Heart right ventricle (tissue), 16 donors: ENCODE measurements at regions not wholly inside any gene's neighbourhood (a gene's known extent, or its start where the extent isn't known, plus 50 kb on each side); places are given as distances from the start of the nearest gene placed in this dataset.

Source experiments
- ATAC-seq, 8 donors: fragments of 200-7000 bp; cut with Tn5 transposase; one replicate each; pipeline ENCODE4 v1.9.1; 2020; ENCODE audit warnings: mild to moderate bottlenecking in 8 of 8, moderate library complexity in 8 of 8, moderate number of reproducible peaks in 1 of 8
- DNase-seq, 2 donors: peaks; one replicate each; pipeline ENCODE4 v3.0.0-alpha.2; 2020
- H3K27ac ChIP-seq, 10 donors: fragments of 200-600 bp; sonication (generic) in 2 of 10; one replicate each; pipeline versions ENCODE4 v1.5.0 to v1.8.0; 2020 to 2022; ENCODE audit warnings: mild to moderate bottlenecking in 3 of 10
- H3K27me3 ChIP-seq, 7 donors: fragments of 200-600 bp; one replicate each; pipeline ENCODE4 v1.8.0; 2021 to 2022; ENCODE audit warnings: mild to moderate bottlenecking in 2 of 7
- H3K36me3 ChIP-seq, 9 donors: fragments of 200-600 bp; sonication (generic) in 1 of 9; one replicate each; pipeline versions ENCODE4 v1.5.0 to v1.8.0; 2020 to 2022; ENCODE audit warnings: mild to moderate bottlenecking in 2 of 9
- H3K4me1 ChIP-seq, 9 donors: fragments of 200-600 bp; sonication (generic) in 1 of 9; one replicate each; pipeline versions ENCODE4 v1.5.0 to v1.8.0; 2020 to 2022; ENCODE audit warnings: mild to moderate bottlenecking in 4 of 9
- H3K4me3 ChIP-seq, 10 donors: fragments of 200-600 bp; sonication (generic) in 2 of 10; one replicate each; pipeline versions ENCODE4 v1.5.0 to v1.8.0; 2020 to 2022; ENCODE audit warnings: mild to moderate bottlenecking in 7 of 10, moderate library complexity in 2 of 10
- H3K9me3 ChIP-seq, 11 donors: fragments of 200-600 bp in 10 of 11; sonication (generic) in 2 of 11; one replicate each; pipeline versions ENCODE4 v1.5.0 to v1.8.0; 2013 to 2022; ENCODE audit warnings: mild to moderate bottlenecking in 2 of 11, control low read depth in 1 of 11, moderate library complexity in 1 of 11
- CTCF ChIP-seq, 9 donors: fragments of 200-600 bp; sonication (generic) in 2 of 9; IDR thresholded peaks; one replicate each; pipeline versions ENCODE4 v1.5.0 to v1.8.0; 2021 to 2022; ENCODE audit warnings: antibody characterized with exemption in 9 of 9, mild to moderate bottlenecking in 5 of 9, moderate library complexity in 1 of 9
- WGBS, 2 donors: extraction: QIAGEN DNeasy Blood & Tissue Kit; methylation state at CpG; one replicate each; pipeline ENCODE4 v1.1.7; 2013; ENCODE audit warnings: inconsistent platforms in 1 of 2; 5-methylcytosine and 5-hydroxymethylcytosine counted together
- intact Hi-C, 10 donors: fragments of 100-400 bp; cut with DNase I; formaldehyde crosslinking; loops; one replicate each; pipeline versions ENCODE4 v1.11.1 to v1.14.2; 2022
- donor health status: Arrhythmogenic right ventricular cardiomyopathy.
- donor health status: ischemic (EF 13 %, LVEDD 7.1; RV severe dilation, severe dysfunction).
- donor health status: healthy with polysubstance abuse.
- donor health status: DM: no; HTN: yes; CAD: no.
- donor health status: DM: no; HTN: no; CAD: no.
- donor health status: ischemic (EF 25% LVEDD 6.9; RV normal size, moderate dysfunction).
- donor health status: ischemic (EF 25% LVEDD 5.7; RV mildly dilated, moderate dysfunction).
- donor health status: healthy.
- donor health status: DM: yes; HTN: yes; CAD: no.
- donor health status: Ischemic cardiomyopathy.
- donor health status: ischemic (EF 35%, LVEDD 5.7; RV mildly dilated, moderate dysfunction).
- donor health status: nonischemic (EF 11% LVEDD 7.7; RV severe dilation, severe dysfunction).
- donor health status: DM: yes; HTN: yes; CAD: no.
- donor health status: PGD.
- donor health status: ischemic (EF 29% LVEDD 5.4; RV normal size, mild dysfunction).
- donor health status: nonischemic (EF 23%, LVEDD 6.1; RV moderate dilation, normal function).

GRCh38 chr11:100536979-100537378 lies 150.1 kb upstream of the ARHGAP42 start:
- H3K4me1 ChIP-seq, result no peaks in the 10 kb centered on the region
- intact Hi-C loops, result no loop called here
- 58 to 70% methylated on average over 5 of the region's 5 CpGs for WGBS, 2 donors

GRCh38 chr11:100543386-100543785 lies 143.7 kb upstream of the ARHGAP42 start:
- DNase-seq, result no peak
- no peak for TF ChIP-seq CTCF (IDR thresholded peaks at IDR 0.05)
- H3K27me3 ChIP-seq, result no peaks in the 10 kb centered on the region
- H3K36me3 ChIP-seq, result no peaks in the 10 kb centered on the region
- no peaks in the 10 kb centered on the region for H3K9me3 ChIP-seq
- no peak overlapping the region for H3K4me3 ChIP-seq
- H3K4me1 ChIP-seq, result no peaks in the 10 kb centered on the region
- ATAC-seq, result no peak
- H3K27ac ChIP-seq, result no peak overlapping the region
- intact Hi-C loops, result no loop called here

More at GRCh38 chr11:100536979-100537378, 150.1 kb upstream of the ARHGAP42 start:
- peaks cover 0 to 6% (median 0%) of the 10 kb centered on the region in 11 donors for H3K9me3 ChIP-seq
- ATAC-seq, result no peak
- no peak overlapping the region for H3K4me3 ChIP-seq
- TF ChIP-seq CTCF (IDR thresholded peaks at IDR 0.05), result no peak
- no peak for DNase-seq
- no peak overlapping the region for H3K27ac ChIP-seq
- no peaks in the 10 kb centered on the region for H3K36me3 ChIP-seq
- H3K27me3 ChIP-seq, result no peaks in the 10 kb centered on the region

GRCh38 chr11:100545556-100545955 lies 141.5 kb upstream of the ARHGAP42 start:
- Histone ChIP-seq H3K4me3 (no peak overlapping the region), H3K36me3 (no peaks in the 10 kb centered on the region), H3K27ac (no peak overlapping the region), H3K4me1 (no peaks in the 10 kb centered on the region), H3K9me3 (no peaks in the 10 kb centered on the region), H3K27me3 (no peaks in the 10 kb centered on the region)
- WGBS, 2 donors, result 85 to 88% methylated on average over 2 of the region's 2 CpGs
- DNase-seq, result no peak
- intact Hi-C loops, result no loop called here
- ATAC-seq, result no peak
- TF ChIP-seq CTCF (IDR thresholded peaks at IDR 0.05), result no peak

- no peaks in the 10 kb centered on the region for H3K27me3 ChIP-seq
- 90% methylated on average over 1 of the region's 1 CpG for WGBS, 2 donors
- no peak overlapping the region for H3K4me3 ChIP-seq
- no peaks in the 10 kb centered on the region for H3K4me1 ChIP-seq
- no peaks in the 10 kb centered on the region for H3K36me3 ChIP-seq
- intact Hi-C loops, result no loop called here
- no peak for TF ChIP-seq CTCF (IDR thresholded peaks at IDR 0.05)
- no peak for DNase-seq
- no peak overlapping the region for H3K27ac ChIP-seq
- no peak for ATAC-seq
- H3K9me3 ChIP-seq, result no peaks in the 10 kb centered on the region
Observed at GRCh38 chr11:100545970-100546369, 141.1 kb upstream of the ARHGAP42 start.

- TF ChIP-seq CTCF (IDR thresholded peaks at IDR 0.05), result no peak
- whole genome bisulfite sequencing, 2 donors, result 87 to 91% methylated on average over 2 of the region's 2 CpGs
- ATAC-seq (no peak), DNase-seq (no peak)
- H3K4me1 ChIP-seq, result no peaks in the 10 kb centered on the region
- H3K27ac ChIP-seq, result no peak overlapping the region
- no peaks in the 10 kb centered on the region for H3K9me3 ChIP-seq
- intact Hi-C loops, result no loop called here
- no peaks in the 10 kb centered on the region for H3K27me3 ChIP-seq
- H3K4me3 ChIP-seq, result no peak overlapping the region
- H3K36me3 ChIP-seq, result no peaks in the 10 kb centered on the region
Observed at GRCh38 chr11:100546714-100547113, 140.4 kb upstream of the ARHGAP42 start.
